ENCODE measurements at regions not wholly inside any gene's neighbourhood (a gene's known extent, or its start where the extent isn't known, plus 50 kb on each side); places are given as distances from the start of the nearest gene placed in this dataset.
"Not testable (repeated sequence)": the region's sequence is repeated elsewhere in the genome, so short reads cannot be mapped to it uniquely, and the experiment has no call there.

- H3K36me3 ChIP-seq (ENCODE audit: control insufficient read depth, insufficient read depth, low read length); BruUV-seq (replicated peaks); intact Hi-C loops (cut with micrococcal nuclease); H3K9me1 ChIP-seq (ENCODE audit: control insufficient read depth, insufficient read depth, low read length); in situ Hi-C loops (cut with MboI); H3K4me1 ChIP-seq (replicated peaks in 1 of 2; ENCODE audit: control insufficient read depth in 2 of 2, insufficient read depth in 2 of 2, low read length in 2 of 2); H3K27me3 ChIP-seq (ENCODE audit: control insufficient read depth in 2 of 2, insufficient read depth in 2 of 2, low read length in 2 of 2); H3K79me2 ChIP-seq (ENCODE audit: control insufficient read depth, insufficient read depth, low read length); POLR2A ChIA-PET; FAIRE-seq; CTCF ChIA-PET (ENCODE audit: low intra/inter-chr PET ratio); H3K4me3 ChIP-seq; H3K27ac ChIP-seq (ENCODE audit: extremely low read depth, low read depth, low read length); H4K20me1 ChIP-seq (replicated peaks; ENCODE audit: control insufficient read depth, insufficient read depth, low read length); H3K4me2 ChIP-seq (ENCODE audit: insufficient read depth, low read length); H2AFZ ChIP-seq (ENCODE audit: low read depth, low read length); H3K9me3 ChIP-seq (replicated peaks; ENCODE audit: control insufficient read depth, insufficient read depth, low read depth, low read length); ATAC-seq; DNase-seq (ENCODE audit: extremely low read depth in 1 of 4, low spot score in 3 of 4); H3K9ac ChIP-seq (ENCODE audit: insufficient read depth in 1 of 2, low read depth in 2 of 2, low read length in 2 of 2): not testable (repeated sequence)
- WGBS (ENCODE audit: insufficient coverage, low coverage, missing lambda C conversion rate): 5% methylated on average over 13 of the region's 60 CpGs
Measured at GRCh38 chr18:14449995-14450636, 93.3 kb downstream of the POTEC start.

- ATAC-seq; FAIRE-seq; H3K4me3 ChIP-seq; CTCF ChIA-PET (ENCODE audit: low intra/inter-chr PET ratio); H3K27me3 ChIP-seq (ENCODE audit: control insufficient read depth in 2 of 2, insufficient read depth in 2 of 2, low read length in 2 of 2); H3K4me2 ChIP-seq (ENCODE audit: insufficient read depth, low read length); H4K20me1 ChIP-seq (replicated peaks; ENCODE audit: control insufficient read depth, insufficient read depth, low read length); H3K79me2 ChIP-seq (ENCODE audit: control insufficient read depth, insufficient read depth, low read length); H3K36me3 ChIP-seq (ENCODE audit: control insufficient read depth, insufficient read depth, low read length); H3K9me1 ChIP-seq (ENCODE audit: control insufficient read depth, insufficient read depth, low read length); H2AFZ ChIP-seq (ENCODE audit: low read depth, low read length); H3K27ac ChIP-seq (ENCODE audit: extremely low read depth, low read depth, low read length); H3K4me1 ChIP-seq (replicated peaks in 1 of 2; ENCODE audit: control insufficient read depth in 2 of 2, insufficient read depth in 2 of 2, low read length in 2 of 2); in situ Hi-C loops (cut with MboI); intact Hi-C loops (cut with micrococcal nuclease); BruUV-seq (replicated peaks); H3K9ac ChIP-seq (ENCODE audit: insufficient read depth in 1 of 2, low read depth in 2 of 2, low read length in 2 of 2); H3K9me3 ChIP-seq (replicated peaks; ENCODE audit: control insufficient read depth, insufficient read depth, low read depth, low read length); POLR2A ChIA-PET; DNase-seq (ENCODE audit: extremely low read depth in 1 of 4, low spot score in 3 of 4): not testable (repeated sequence)
- 0% methylated on average over 5 of the region's 12 CpGs for WGBS (ENCODE audit: insufficient coverage, low coverage, missing lambda C conversion rate)
Measured at GRCh38 chr18:14449062-14449461, 94.3 kb downstream of the POTEC start.

GRCh38 chr18:14447715-14448114 lies 95.7 kb downstream of the POTEC start:
- DNase-seq (ENCODE audit: extremely low read depth in 1 of 4, low spot score in 3 of 4); H3K4me1 ChIP-seq (replicated peaks in 1 of 2; ENCODE audit: control insufficient read depth in 2 of 2, insufficient read depth in 2 of 2, low read length in 2 of 2); POLR2A ChIA-PET; H3K9me1 ChIP-seq (ENCODE audit: control insufficient read depth, insufficient read depth, low read length); H4K20me1 ChIP-seq (replicated peaks; ENCODE audit: control insufficient read depth, insufficient read depth, low read length); H2AFZ ChIP-seq (ENCODE audit: low read depth, low read length); H3K36me3 ChIP-seq (ENCODE audit: control insufficient read depth, insufficient read depth, low read length); H3K4me2 ChIP-seq (ENCODE audit: insufficient read depth, low read length); H3K27ac ChIP-seq (ENCODE audit: extremely low read depth, low read depth, low read length); H3K9me3 ChIP-seq (replicated peaks; ENCODE audit: control insufficient read depth, insufficient read depth, low read depth, low read length); H3K4me3 ChIP-seq; intact Hi-C loops (cut with micrococcal nuclease); H3K27me3 ChIP-seq (ENCODE audit: control insufficient read depth in 2 of 2, insufficient read depth in 2 of 2, low read length in 2 of 2); BruUV-seq (replicated peaks); CTCF ChIA-PET (ENCODE audit: low intra/inter-chr PET ratio); ATAC-seq; in situ Hi-C loops (cut with MboI); H3K9ac ChIP-seq (ENCODE audit: insufficient read depth in 1 of 2, low read depth in 2 of 2, low read length in 2 of 2); H3K79me2 ChIP-seq (ENCODE audit: control insufficient read depth, insufficient read depth, low read length); FAIRE-seq: not testable (repeated sequence)
- 0% methylated on average over 3 of the region's 4 CpGs for WGBS (ENCODE audit: insufficient coverage, low coverage, missing lambda C conversion rate)

- H3K79me2 ChIP-seq (ENCODE audit: control insufficient read depth, insufficient read depth, low read length); ATAC-seq; H3K9me1 ChIP-seq (ENCODE audit: control insufficient read depth, insufficient read depth, low read length); H3K9me3 ChIP-seq (replicated peaks; ENCODE audit: control insufficient read depth, insufficient read depth, low read depth, low read length); H3K9ac ChIP-seq (ENCODE audit: insufficient read depth in 1 of 2, low read depth in 2 of 2, low read length in 2 of 2); H2AFZ ChIP-seq (ENCODE audit: low read depth, low read length); H4K20me1 ChIP-seq (replicated peaks; ENCODE audit: control insufficient read depth, insufficient read depth, low read length); CTCF ChIA-PET (ENCODE audit: low intra/inter-chr PET ratio); H3K4me1 ChIP-seq (replicated peaks in 1 of 2; ENCODE audit: control insufficient read depth in 2 of 2, insufficient read depth in 2 of 2, low read length in 2 of 2); DNase-seq (ENCODE audit: extremely low read depth in 1 of 4, low spot score in 3 of 4); H3K4me3 ChIP-seq; FAIRE-seq; in situ Hi-C loops (cut with MboI); H3K4me2 ChIP-seq (ENCODE audit: insufficient read depth, low read length); H3K27me3 ChIP-seq (ENCODE audit: control insufficient read depth in 2 of 2, insufficient read depth in 2 of 2, low read length in 2 of 2); intact Hi-C loops (cut with micrococcal nuclease); H3K36me3 ChIP-seq (ENCODE audit: control insufficient read depth, insufficient read depth, low read length); H3K27ac ChIP-seq (ENCODE audit: extremely low read depth, low read depth, low read length); BruUV-seq (replicated peaks); POLR2A ChIA-PET: not testable (repeated sequence)
- 0% methylated on average over 2 of the region's 4 CpGs for WGBS (ENCODE audit: insufficient coverage, low coverage, missing lambda C conversion rate)
Measured at GRCh38 chr18:14435460-14435859, 107.9 kb downstream of the POTEC start.

Data from K562 (cell line).